ENCODE measurements at regions not wholly inside any gene's neighbourhood (a gene's known extent, or its start where the extent isn't known, plus 50 kb on each side); places are given as distances from the start of the nearest gene placed in this dataset.

DNA sequence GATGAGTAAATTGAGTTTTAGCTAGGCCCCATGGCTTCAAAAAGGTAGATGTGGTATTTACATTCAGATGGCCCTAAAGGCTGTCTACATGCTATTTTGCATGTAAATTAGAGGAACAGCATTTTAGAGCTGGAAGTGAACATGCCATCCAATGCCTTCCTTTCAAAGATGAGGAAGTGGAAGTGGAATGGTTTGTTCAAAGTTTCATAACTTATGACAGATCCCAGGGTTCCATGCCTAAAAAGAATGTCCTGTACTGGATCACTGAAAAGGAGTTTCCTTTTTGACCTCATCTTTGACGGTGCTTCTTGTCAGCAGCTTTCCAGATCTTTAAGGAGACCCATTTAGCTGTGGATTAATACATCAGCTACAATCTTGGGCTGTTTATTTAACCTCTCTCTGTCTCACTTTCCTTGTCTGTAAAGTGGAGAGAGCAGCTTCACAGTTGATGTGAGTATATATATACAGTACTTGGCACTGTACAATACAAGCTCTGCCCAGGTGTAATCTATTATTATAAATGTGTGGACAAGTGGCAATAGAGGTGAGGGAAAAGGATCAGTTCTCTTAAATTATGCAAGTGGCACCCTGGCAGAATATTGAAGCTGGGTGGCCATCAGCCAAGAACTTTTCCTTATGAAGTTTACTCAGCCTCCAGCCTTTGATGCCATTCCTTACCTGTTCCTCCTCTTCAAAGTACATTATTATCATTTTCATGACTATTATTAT lies 68.7 kb upstream of the GOLGA8B start:
- TF ChIP-seq, protein P1, sequence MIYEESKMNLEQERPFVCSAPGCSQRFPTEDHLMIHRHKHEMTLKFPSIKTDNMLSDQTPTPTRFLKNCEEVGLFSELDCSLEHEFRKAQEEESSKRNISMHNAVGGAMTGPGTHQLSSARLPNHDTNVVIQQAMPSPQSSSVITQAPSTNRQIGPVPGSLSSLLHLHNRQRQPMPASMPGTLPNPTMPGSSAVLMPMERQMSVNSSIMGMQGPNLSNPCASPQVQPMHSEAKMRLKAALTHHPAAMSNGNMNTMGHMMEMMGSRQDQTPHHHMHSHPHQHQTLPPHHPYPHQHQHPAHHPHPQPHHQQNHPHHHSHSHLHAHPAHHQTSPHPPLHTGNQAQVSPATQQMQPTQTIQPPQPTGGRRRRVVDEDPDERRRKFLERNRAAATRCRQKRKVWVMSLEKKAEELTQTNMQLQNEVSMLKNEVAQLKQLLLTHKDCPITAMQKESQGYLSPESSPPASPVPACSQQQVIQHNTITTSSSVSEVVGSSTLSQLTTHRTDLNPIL (CRISPR knock-in tag; IDR thresholded peaks at IDR 0.05; ENCODE audit: low read depth), result no peak
- TF ChIP-seq ZFP3 (CRISPR knock-in tag; IDR thresholded peaks at IDR 0.05) (no peak), PPARA (CRISPR knock-in tag; IDR thresholded peaks at IDR 0.05; ENCODE audit: borderline replicate concordance) (no peak), SNAI2 (CRISPR knock-in tag; IDR thresholded peaks at IDR 0.05) (no peak), ZC3H10 (CRISPR knock-in tag; IDR thresholded peaks at IDR 0.05) (no peak), ZFP30 (CRISPR knock-in tag; IDR thresholded peaks at IDR 0.05) (no peak), OSR1 (CRISPR knock-in tag; IDR thresholded peaks at IDR 0.05) (no peak), PATZ1 (CRISPR knock-in tag; IDR thresholded peaks at IDR 0.05; ENCODE audit: borderline replicate concordance) (no peak), RARB (CRISPR knock-in tag; IDR thresholded peaks at IDR 0.05) (no peak), TOX (CRISPR knock-in tag; IDR thresholded peaks at IDR 0.05; ENCODE audit: borderline replicate concordance) (no peak), POU6F1 (CRISPR knock-in tag; IDR thresholded peaks at IDR 0.05; ENCODE audit: borderline replicate concordance, low read depth) (no peak), ARNTL (CRISPR knock-in tag; IDR thresholded peaks at IDR 0.05; ENCODE audit: borderline replicate concordance, low read depth) (no peak)
- TF ChIP-seq, protein P2, sequence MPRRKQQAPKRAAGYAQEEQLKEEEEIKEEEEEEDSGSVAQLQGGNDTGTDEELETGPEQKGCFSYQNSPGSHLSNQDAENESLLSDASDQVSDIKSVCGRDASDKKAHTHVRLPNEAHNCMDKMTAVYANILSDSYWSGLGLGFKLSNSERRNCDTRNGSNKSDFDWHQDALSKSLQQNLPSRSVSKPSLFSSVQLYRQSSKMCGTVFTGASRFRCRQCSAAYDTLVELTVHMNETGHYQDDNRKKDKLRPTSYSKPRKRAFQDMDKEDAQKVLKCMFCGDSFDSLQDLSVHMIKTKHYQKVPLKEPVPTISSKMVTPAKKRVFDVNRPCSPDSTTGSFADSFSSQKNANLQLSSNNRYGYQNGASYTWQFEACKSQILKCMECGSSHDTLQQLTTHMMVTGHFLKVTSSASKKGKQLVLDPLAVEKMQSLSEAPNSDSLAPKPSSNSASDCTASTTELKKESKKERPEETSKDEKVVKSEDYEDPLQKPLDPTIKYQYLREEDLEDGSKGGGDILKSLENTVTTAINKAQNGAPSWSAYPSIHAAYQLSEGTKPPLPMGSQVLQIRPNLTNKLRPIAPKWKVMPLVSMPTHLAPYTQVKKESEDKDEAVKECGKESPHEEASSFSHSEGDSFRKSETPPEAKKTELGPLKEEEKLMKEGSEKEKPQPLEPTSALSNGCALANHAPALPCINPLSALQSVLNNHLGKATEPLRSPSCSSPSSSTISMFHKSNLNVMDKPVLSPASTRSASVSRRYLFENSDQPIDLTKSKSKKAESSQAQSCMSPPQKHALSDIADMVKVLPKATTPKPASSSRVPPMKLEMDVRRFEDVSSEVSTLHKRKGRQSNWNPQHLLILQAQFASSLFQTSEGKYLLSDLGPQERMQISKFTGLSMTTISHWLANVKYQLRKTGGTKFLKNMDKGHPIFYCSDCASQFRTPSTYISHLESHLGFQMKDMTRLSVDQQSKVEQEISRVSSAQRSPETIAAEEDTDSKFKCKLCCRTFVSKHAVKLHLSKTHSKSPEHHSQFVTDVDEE (CRISPR knock-in tag; IDR thresholded peaks at IDR 0.05), result no peak

Measured in SK-N-SH treated with all-trans-retinoic acid at 6 μM for 48 hours (cell line).